ENCODE measurements at regions not wholly inside any gene's neighbourhood (a gene's known extent, or its start where the extent isn't known, plus 50 kb on each side); places are given as distances from the start of the nearest gene placed in this dataset.

GRCh38 chr2:15840148-15840547 lies 100.2 kb upstream of the MYCN start:
- in situ Hi-C loops (cut with MboI; ENCODE audit: low sequenced_read_pairs, unreplicated experiment) = no loop called here
- no peak for TF ChIP-seq CTCF (IDR thresholded peaks at IDR 0.05; ENCODE audit: borderline replicate concordance, control extremely low read depth, extremely low read depth, insufficient read depth, missing control alignments)
- DNase-seq (ENCODE audit: low spot score) = no peak

GRCh38 chr2:15840969-15841368 lies 99.4 kb upstream of the MYCN start:
- TF ChIP-seq CTCF (IDR thresholded peaks at IDR 0.05; ENCODE audit: borderline replicate concordance, control extremely low read depth, extremely low read depth, insufficient read depth, missing control alignments) = no peak
- in situ Hi-C loops (cut with MboI; ENCODE audit: low sequenced_read_pairs, unreplicated experiment) = no loop called here
- DNase-seq (ENCODE audit: low spot score) = no peak

GRCh38 chr2:15841776-15842560 lies 98.4 kb upstream of the MYCN start:
- DNase-seq (ENCODE audit: low spot score) = no peak
- no peak for TF ChIP-seq CTCF (IDR thresholded peaks at IDR 0.05; ENCODE audit: borderline replicate concordance, control extremely low read depth, extremely low read depth, insufficient read depth, missing control alignments)
- in situ Hi-C loops (cut with MboI; ENCODE audit: low sequenced_read_pairs, unreplicated experiment) = no loop called here

GRCh38 chr2:15842758-15843666 lies 97.3 kb upstream of the MYCN start:
- in situ Hi-C loops (cut with MboI; ENCODE audit: low sequenced_read_pairs, unreplicated experiment) = no loop called here
- DNase-seq (ENCODE audit: low spot score) = no peak
- TF ChIP-seq CTCF (IDR thresholded peaks at IDR 0.05; ENCODE audit: borderline replicate concordance, control extremely low read depth, extremely low read depth, insufficient read depth, missing control alignments) = no peak

- in situ Hi-C loops (cut with MboI; ENCODE audit: low sequenced_read_pairs, unreplicated experiment) = no loop called here
- no peak for DNase-seq (ENCODE audit: low spot score)
- no peak for TF ChIP-seq CTCF (IDR thresholded peaks at IDR 0.05; ENCODE audit: borderline replicate concordance, control extremely low read depth, extremely low read depth, insufficient read depth, missing control alignments)
These were observed 96.0 kb upstream of the MYCN start for GRCh38 chr2:15844211-15844801.

- TF ChIP-seq CTCF (IDR thresholded peaks at IDR 0.05; ENCODE audit: borderline replicate concordance, control extremely low read depth, extremely low read depth, insufficient read depth, missing control alignments) = no peak
- no peak for DNase-seq (ENCODE audit: low spot score)
- in situ Hi-C loops (cut with MboI; ENCODE audit: low sequenced_read_pairs, unreplicated experiment) = no loop called here
These were observed 95.1 kb upstream of the MYCN start for GRCh38 chr2:15845294-15845693.
